NCI-H2107 treated with DMSO at 0.1 percent for 48 hours (cell line): ENCODE measurements at regions not wholly inside any gene's neighbourhood (a gene's known extent, or its start where the extent isn't known, plus 50 kb on each side); places are given as distances from the start of the nearest gene placed in this dataset.

ENCODE experiments used
- DNase-seq: peaks from one replicate; lab custom pipeline; 2025; ENCODE audit not compliant: unreplicated experiment; lab: John Stamatoyannopoulos, UW

GRCh38 chr3:147582642-147583041 lies 173.5 kb downstream of the ZIC1 start:
- no peak for DNase-seq

DNA sequence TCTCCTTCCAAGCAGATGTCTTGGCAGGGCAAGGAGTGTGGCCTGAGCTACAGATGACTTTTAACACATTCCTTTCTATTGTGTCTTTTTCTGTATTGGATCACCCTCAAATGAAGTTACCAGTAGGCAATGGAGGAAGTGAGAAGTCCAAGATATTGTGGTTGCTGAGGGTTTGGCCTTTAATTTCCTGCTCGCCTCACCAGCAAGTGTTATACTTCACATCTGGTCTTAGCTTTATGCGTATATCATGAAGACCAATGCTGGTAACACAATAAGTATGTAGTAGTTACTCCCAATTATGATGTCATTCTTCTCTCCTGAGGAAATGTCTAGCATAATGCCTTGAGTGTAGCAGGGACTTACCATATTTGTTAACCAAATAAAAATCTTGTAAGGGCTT lies 179.9 kb downstream of the ZIC1 start:
- no peak for DNase-seq

DNA sequence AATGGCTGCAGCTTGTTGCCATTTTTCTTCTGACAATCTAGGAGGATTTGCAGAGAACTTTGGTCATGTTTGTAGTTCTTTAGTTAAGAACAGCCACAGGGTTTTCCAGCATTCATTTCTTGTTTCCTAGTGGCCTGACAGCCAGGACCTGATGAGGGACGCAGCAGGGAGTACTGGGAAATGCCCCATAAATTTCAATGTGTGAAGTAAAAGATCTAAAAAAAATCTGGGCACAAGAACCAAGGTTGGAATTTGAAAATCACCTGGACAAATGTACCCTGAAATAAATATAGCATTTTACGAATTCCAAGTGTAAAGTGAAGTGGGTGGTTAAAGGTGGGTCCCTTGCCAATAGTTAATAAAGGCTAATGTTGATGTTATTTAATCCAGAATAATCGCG lies 195.0 kb downstream of the ZIC1 start:
- DNase-seq = no peak

- DNase-seq = peak; percentile 69
Measured at GRCh38 chr3:147613725-147614124, 204.6 kb downstream of the ZIC1 start.

- DNase-seq = no peak
Measured at GRCh38 chr3:147614210-147614609, 205.0 kb downstream of the ZIC1 start.

GRCh38 chr3:147615035-147615434 lies 205.9 kb downstream of the ZIC1 start:
- no peak for DNase-seq

GRCh38 chr3:147616998-147617619 lies 207.9 kb downstream of the ZIC1 start:
- DNase-seq = peak; percentile 21

GRCh38 chr3:147618691-147619090 lies 209.5 kb downstream of the ZIC1 start:
- no peak for DNase-seq

- no peak for DNase-seq
Measured at GRCh38 chr3:147619921-147620560, 210.9 kb downstream of the ZIC1 start.

DNA sequence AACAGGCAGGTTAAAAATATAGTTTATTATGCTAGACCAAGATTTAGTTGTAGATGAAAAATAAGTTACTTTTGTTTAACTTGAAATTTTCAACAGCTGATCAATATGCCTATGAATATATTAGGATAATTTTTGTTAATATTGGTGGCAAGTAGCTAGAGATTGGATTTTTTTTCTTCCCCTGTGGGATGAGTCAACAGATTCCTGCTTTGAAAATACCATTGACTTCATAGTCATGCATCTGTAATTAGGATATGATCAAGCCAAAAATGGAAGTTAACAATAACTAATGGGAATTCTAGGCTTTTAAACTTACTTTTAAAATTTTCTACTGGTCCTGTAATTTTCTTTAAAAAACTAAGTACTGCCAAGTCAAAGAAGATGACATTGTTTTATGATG lies 211.7 kb downstream of the ZIC1 start:
- DNase-seq = no peak

DNA sequence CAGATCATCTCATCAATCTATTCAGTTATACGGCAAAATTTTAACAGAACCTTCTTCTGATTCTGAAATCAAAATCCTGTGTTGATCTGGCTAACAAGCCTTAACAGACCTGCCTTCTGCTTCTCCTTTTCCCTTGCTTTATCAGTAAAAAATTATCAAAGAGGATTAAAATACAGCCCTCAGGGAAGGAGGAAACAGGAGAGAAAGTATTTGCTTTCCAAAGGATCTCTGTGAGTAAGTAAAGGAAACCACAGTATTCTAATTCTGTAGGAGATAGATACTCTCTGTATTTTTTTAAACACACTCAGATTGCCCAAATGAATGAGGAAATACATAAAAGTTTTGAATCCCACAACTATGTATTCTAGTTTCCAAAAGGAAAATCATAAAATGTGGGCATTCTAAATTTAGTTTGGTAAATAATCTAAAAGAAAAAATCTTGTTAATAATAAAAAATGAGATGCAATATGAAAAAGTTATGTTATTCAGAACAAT lies 221.8 kb downstream of the ZIC1 start:
- DNase-seq = no peak

- no peak for DNase-seq
Measured at GRCh38 chr3:147640781-147641180, 231.6 kb downstream of the ZIC1 start.

DNA sequence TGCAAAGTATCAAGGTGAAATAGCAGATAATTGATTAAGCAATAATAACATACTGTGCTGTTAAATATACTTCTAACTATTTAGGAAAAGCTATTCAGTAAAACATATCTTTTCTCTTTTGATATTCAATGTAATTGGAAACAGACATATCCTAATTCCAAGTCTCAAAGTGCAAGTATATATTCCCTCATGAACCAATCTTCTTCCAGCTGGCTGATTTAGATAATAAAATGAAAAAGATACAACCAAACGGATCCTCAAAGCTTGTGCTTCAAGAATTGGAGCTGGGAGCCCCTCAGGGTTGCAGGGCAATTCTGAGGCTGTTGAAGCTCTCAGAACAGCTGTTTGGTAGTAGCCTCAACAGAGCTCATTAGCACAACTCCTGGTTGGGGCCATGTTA lies 236.6 kb downstream of the ZIC1 start:
- no peak for DNase-seq

GRCh38 chr3:147649475-147649874 lies 240.3 kb downstream of the ZIC1 start:
- DNase-seq = no peak

- no peak for DNase-seq
Measured at GRCh38 chr3:147651107-147651778, 242.1 kb downstream of the ZIC1 start.

GRCh38 chr3:147652651-147653366 lies 243.6 kb downstream of the ZIC1 start:
- DNase-seq = no peak

- no peak for DNase-seq
Measured at GRCh38 chr3:147653367-147653923, 244.3 kb downstream of the ZIC1 start.

DNA sequence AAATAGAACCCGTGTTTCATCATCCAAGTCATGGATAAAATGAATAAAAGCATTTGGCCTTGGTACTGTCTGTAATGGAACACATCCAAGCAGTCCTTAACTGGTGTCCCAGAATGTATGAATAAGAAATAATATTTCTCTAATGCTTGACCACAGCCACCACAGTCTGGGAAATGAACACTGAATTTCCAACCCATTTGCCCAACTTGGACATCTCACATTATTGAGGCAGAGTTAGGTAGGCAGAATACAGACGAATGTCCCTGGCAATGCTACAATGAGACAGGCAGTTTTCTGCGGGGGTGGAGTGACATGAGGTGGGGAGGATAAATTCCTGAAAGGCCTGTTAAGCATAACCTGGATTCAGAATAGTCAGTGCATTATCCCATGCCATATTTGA lies 245.7 kb downstream of the ZIC1 start:
- no peak for DNase-seq

GRCh38 chr3:147655236-147655635 lies 246.1 kb downstream of the ZIC1 start:
- no peak for DNase-seq

DNA sequence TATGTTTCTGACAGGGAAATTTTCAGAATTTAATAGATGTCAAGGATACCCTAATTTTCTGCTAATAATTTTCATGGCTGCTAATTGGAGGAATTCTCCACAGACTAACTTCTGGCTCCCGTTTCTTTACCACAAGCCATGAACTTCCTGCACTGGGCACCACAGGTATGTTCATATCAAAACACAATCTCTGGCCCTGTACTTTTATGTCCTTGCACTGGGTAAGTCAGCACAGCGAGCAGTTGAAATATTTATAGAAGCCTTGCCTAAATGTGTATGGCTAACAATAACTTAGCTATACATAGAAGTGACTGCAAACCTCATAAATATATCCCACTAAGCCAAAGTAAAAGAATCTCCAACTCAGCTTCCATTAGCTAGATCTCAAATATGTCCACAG lies 246.9 kb downstream of the ZIC1 start:
- DNase-seq = no peak

- DNase-seq = peak; percentile 80
Measured at GRCh38 chr3:147661916-147662315, 252.8 kb downstream of the ZIC1 start.
